DMS 273 (cell line): ENCODE measurements at regions not wholly inside any gene's neighbourhood (a gene's known extent, or its start where the extent isn't known, plus 50 kb on each side); places are given as distances from the start of the nearest gene placed in this dataset.
"Not testable (repeated sequence)": the region's sequence is repeated elsewhere in the genome, so short reads cannot be mapped to it uniquely, and the experiment has no call there.

Experiments
- DNase-seq: peaks from one replicate; lab custom pipeline; 2025; ENCODE audit not compliant: unreplicated experiment; lab: John Stamatoyannopoulos, UW

DNA sequence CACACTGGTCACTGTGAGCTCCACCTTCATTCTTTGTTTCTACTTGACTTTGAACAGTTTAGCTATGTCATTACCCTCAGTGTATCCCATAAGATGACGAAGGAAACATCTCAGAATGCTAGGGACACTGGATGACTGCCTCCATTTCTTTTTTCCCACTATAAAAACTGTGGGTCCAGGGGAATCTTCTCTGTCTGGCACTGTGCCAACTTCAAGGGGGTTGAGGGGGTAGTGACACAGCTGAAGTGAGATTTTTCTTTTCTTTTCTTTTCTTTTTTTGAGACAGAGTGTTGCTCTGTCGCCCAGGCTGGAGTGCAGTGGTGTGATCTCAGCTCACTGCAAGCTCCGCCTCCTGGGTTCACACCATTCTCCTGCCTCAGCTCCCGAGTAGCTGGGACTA, 302.6 kb upstream of the TARS1 start:
- not testable (repeated sequence) for DNase-seq

DNA sequence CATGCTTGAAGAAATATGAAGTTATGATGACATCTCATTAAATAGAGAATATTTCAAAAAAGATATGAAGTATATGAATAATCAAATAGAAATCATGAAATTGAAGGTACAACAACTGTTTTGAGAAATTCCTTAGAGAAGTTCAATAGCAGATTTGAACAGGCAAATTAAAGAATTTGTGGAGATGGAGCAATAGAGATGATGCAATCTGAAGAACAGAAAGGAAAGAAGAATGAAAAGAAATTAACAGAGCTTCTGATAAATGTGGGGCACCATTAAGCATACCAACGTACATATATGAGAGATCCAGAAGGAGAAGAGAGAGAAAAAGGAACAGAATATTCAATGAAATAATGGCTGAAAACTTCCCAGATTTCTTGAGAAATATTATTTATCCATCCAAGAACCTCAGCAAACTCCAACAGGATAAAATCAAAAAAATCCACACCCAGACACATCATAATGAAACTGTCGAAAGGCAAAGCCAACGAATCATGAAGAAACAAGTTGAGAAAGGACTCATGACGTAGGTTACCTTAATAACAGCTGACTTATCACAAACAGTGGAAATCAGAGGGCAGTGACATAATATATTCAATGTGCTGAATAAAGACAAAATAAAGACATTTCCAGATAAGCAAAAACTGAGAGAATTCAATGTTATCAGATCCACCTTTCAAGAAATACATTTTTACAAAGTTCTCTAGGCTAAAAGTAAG, 297.2 kb upstream of the TARS1 start:
- no peak for DNase-seq

DNA sequence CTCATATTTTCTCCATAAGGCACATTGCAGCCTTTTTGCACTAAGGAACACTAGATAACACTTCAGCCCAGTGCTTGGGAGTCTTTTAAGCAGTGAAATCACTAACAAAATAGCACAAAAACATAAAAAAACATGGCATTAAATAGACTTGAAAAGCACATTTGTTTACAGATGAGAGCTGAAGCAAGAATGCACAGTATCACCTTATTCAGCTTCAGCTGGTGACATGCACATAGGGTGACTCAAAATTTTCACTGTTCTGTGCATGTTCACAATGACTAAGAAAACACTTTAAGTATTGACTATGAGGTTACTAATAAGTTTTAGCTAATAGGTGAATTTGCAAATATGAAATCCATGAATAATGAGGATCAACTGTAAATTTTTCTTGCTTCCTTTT, 293.9 kb upstream of the TARS1 start:
- no peak for DNase-seq

DNA sequence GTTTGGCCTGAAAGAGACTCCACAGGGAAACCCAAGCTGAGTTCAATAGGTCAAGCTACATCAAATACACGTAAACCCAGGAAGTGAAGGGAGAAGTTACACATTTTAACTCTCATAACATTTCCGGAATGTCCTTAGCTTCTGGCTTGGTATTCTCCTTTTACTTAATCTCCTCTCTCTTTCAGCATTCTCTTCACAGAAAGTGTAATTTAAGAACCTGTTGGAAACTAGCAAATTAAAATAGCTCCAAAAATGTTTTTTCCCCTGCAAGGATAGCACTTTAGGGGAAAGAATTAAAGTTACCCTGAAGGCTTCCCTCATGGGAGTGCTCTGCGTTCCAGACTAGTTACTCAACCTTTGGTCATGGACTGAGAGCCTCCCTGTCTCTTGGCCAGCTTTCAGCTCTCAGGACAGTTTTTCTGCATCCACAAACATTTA, 292.7 kb upstream of the TARS1 start:
- DNase-seq, result no peak

DNA sequence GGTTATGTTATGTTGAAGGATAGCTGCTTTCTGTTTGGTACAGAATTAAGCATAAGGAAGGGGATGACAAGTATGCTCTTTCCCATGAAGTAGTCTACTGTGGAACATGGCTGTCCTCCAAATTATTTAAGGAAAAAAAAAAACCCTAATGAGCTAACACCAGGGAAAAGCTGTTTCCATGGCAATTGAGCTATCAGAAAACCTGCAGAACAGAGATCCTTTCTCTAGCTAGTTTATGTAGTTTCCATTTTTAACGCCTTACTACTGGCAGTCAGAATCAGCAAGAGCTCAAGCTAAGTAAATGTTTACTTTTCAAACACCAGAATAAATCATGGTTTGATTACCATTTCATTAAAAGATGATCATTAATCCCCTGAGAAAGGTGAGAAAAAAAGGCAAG, 287.4 kb upstream of the TARS1 start:
- no peak for DNase-seq

DNA sequence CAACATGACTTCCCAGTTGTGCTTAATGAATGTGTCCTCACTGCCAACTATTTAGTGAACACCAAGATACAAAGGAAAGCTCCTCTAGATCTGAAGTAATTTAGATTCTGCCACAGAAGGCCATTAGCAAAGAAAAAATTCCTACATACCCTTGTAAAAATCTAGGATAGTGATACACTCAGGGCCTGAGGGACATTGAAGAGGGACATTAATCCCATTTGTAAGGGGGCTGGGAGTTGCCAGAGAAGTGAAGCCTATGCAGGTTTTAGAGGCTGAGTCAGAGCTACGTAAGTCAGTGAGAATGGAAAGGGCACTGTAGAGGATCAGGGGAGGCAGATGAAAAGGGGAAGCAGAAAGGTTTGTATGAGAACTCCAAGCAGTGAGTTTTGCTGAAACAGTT, 286.9 kb upstream of the TARS1 start:
- no peak for DNase-seq

DNA sequence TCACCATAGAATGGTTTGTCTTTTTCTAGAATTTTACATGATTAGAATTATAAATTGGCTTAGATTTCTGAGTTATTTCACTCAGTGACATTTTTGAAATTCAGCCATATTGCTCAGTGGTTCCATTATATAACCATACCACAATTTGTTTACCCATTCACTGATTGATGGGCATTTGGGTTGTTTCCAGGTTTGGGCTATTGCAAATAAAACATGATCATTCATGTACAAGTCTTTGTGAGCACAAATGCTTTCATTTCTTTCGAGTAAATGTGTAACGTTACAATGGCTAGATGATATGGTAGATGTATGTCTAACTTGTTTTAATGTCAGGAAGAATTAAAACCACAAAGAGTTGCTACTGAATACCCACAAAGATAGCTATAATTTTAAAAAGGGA, 279.9 kb upstream of the TARS1 start:
- no peak for DNase-seq

DNA sequence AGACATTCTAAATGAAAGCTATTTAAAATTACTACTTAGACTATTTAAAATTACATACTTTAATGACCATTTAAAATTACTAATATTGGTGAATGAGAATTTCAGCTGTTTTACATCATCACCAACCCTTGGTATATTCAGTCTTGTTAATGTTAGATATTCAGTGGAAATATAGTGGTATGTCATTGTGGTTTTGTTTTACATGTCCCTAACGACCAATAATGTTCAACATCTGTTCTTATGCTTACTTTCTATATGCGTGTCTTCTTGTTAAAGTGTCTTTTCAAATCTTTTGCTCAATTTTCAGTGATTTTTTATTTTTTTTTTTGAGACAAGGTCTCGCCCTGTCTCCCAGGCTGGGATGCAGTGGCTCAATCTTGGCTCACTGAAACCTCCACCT, 279.3 kb upstream of the TARS1 start:
- no peak for DNase-seq

DNA sequence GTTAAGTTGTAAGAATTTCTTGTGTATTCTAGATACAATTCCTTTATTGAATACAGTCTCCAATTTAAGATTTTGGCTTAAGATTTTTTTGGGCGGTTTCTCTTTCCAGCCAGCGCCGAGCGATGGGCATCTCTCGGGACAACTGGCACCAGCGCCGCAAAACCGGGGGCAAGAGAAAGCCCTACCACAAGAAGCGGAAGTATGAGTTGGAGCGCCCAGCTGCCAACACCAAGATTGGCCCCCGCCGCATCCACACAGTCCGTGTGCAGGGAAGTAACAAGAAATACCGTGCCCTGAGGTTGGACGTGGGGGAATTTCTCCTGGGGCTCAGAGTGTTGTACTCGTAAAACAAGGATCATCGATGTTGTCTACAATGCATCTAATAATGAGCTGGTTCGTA, 278.7 kb upstream of the TARS1 start:
- no peak for DNase-seq

DNA sequence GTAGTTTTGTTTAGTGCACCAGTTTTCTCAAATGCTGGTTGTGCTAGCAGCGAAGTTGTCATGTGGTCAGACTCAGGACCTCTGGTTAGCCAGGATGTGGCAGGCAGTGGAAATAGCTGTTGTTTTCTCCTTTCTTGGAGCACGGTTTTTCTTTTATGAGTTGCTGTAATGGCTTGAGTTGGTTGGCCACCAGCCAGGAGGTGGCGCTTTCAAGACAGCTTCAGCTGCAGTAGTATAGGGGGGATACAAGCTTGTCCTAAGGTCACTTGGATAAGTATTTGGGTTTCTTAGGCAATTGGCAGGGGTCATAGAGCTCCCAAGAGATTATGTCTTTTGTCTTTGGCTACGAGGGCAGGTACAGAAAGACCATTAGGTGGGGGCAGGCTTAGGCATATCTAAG, 274.2 kb upstream of the TARS1 start:
- no peak for DNase-seq

DNA sequence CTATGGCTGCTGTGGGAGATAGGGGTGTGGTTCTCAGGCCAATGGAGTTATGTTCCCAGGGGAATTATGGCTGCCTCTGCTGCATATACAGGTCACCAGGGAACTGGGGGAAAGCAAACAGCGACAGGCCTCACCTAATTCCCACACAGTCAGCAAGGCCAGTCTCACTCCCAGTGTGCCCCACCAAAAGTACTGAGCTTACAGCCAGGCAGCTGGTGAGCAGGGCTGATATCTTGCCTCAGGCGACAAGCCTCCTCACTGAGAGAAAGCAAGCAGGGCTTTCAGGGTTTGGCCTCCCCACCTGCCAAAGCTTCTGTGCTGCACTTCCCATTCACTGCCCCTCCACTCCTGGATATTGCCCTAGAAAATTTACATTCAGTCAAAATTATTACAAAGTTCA, 273.8 kb upstream of the TARS1 start:
- DNase-seq, result no peak

DNA sequence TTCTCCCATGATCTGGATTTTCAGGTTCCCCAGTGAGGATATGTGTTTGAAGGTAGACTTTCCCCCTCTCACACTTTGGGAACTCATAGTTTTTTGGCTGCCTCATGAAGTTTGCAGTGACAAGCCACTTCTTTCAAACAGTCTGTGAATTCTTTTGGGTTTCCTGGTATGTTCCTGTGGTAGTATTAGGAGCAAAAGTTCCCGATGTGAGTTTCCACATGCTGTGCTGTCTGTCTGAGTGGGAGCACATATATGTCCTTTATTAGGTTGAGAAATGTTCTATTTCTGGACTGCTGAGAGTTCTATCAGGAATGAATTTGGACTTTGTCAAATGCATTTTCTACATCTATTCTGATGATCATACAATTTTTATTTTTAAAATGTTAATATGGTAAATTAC, 273.2 kb upstream of the TARS1 start:
- DNase-seq, result no peak

DNA sequence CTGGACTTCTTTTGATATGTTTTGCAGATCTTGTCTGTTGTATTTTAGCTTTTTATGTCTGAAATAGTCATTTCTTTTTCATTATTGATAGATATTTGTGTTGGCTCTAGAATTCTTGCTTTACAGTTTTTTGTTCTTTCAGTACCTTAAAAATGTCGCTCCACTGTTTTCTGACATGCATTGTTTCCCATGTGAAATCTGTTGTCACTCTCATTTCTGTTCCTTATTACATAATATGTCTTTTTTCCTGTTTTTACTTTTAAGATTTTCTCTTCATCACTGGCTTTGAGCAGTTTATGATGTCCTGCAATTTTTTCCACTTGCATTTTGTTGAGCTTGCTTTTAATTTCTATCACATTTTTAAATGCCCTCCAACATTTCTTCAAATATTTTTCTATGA, 270.4 kb upstream of the TARS1 start:
- DNase-seq, result no peak

DNA sequence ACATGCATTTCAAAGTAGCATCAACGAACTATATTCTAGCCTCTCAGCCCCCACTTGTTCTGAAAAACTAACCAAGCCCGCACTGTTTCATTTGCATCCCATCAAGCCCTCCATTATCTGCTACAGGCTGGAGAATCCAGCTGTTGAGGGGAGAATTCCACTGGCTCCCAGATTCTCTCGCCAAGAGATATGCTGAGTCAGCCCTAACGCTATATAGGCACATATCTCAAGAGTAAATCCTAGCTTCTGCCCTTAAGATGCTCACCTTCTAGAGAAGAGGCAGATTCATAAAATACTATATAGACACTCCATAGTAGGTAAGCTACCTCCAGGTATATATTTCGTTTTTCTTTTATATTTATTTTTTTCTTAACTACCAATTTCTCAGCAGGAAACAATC, 266.4 kb upstream of the TARS1 start:
- DNase-seq, result no peak

DNA sequence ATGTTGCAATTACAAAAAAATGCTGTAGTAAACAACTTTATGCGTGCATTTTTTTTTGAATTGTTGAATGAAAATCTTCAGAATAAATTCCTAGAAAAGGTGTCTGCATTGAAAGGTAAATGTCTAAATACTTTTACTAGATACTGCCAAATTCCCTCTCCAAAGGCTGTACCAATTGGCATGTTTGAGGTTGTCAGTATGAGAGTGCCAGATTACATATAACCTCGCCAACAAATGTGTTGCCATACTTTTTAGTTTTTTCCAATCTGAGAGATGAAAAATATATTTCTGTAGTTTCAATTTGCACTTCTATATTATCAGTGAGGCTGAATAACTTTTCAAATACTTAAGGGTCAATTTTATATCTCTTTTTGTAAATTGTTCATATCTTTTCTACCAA, 261.5 kb upstream of the TARS1 start:
- DNase-seq, result no peak

DNA sequence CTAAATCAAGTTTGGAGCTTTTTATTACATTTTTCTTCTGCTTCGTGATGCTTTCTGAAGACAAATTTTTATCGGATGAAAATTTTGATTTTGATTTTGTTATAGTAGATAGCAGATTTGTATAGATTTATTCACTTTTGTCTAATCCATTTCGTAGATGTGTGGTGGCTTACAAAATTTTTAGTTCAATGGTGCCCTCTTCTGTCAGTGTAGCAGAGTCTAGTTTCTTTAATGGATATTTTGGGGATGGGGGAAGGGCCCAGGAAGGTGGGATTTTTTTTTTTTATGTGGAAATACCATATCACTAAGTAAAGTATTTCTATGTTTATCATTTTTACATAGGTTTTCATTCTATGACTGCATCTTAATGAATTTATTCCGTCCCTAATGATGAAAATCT, 259.9 kb upstream of the TARS1 start:
- peak; percentile 13 for DNase-seq

DNA sequence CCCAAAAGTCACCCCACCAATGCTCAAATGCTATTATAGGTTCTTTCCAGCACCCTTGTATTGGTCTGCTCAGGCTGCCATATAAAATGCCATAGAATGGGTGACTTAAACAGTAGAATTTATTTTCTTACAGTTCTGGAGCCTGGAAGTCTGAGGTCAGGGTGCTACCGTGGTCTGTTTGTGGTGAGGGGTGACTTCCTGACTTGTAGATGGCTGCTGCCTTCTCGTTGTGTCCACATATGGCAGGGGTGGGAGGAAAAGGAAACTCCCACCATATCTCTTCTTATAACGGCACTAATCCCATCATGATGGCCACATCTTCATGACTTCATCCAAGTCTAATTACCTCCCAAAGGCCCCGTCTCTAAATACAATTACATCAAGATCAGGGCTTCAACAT, 257.8 kb upstream of the TARS1 start:
- no peak for DNase-seq

DNA sequence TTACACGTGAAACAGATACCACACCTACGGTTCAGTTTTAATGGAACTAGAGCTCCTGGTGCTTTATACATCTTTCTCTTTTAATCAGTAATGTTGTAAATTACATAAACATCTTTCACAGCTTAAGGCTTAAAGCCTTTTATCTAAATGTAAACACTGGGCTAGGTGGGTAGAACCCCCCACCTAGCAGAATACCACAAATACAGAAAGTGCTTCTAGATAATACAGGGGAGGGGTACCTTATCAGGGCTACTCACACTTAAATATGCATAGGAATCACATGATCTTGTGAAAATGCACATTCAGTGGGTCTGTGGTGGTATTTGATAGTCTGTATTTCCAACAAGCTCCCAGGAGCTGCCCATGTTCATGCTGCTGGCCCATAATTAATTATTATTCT, 256.4 kb upstream of the TARS1 start:
- no peak for DNase-seq

DNA sequence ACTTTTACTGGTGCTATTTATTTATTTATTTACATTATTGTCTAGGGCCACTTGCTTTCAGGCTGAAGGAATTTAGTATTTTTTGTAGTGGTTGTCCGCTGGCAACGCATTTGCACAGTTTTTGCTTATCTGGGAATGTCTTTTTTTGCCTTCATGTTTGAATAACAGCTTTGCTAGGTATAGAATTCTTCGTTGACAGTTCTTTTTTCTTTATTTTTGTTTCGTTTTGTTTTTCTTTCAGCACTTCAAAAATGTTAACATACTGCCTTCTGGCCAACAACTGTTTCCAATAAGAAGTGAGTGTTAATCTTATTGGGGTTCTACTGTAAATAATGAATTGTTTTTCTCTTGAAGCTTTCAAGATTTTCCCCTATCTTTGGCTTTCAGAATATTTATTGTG, 252.7 kb upstream of the TARS1 start:
- DNase-seq, result no peak

DNA sequence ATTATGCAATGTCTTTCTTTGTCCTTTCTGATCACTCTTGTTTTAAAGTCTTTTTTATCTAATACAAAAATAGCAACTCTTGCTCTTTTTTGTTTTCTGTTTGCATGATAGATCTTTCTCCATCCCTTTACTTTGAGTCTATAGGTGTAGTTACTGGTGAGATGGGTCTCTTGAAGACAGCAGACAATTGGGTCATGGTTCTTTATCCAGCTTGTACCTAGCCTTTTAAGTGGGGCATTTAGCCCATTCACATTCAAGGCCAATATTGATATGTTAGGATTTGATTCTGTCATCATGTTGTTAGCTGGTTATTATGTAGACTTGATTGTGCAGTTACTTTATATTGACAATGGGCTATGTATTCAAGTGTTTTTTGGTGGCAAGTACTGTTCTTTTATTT, 245.9 kb upstream of the TARS1 start:
- DNase-seq, result no peak

DNA sequence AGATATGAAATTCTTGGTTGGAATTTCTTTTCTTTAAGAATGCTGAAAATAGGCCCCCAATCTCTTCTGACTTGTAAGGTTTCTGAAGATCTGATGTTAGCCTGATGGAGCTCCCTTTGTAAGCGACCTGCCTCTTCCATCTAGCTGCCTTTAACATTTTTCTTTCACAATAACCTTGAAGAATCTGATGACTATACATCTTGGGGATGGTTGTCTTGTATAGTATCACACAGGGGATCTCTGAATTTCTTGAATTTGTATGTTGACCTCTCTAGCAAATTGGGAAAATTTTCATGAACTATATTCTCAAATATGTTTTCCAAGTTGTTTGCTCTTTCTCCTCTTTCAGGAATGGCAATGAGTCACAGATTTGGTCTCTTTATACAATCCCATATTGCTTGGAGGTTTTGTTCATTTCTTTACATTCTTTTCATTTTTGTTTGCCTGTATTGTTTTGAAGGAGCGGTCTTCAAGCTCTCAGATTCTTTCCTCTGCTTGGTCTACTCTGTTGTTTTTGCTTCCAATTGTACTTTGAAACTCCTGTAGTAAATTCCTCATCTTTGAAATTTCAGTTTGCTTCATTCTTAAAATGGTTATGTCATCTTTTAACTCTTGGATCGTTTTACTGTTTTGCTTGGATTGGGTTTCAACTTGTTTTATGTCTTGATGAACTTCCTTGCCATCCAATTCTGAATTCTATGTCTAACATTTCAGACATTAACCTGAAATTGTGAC, 245.2 kb upstream of the TARS1 start:
- no peak for DNase-seq

DNA sequence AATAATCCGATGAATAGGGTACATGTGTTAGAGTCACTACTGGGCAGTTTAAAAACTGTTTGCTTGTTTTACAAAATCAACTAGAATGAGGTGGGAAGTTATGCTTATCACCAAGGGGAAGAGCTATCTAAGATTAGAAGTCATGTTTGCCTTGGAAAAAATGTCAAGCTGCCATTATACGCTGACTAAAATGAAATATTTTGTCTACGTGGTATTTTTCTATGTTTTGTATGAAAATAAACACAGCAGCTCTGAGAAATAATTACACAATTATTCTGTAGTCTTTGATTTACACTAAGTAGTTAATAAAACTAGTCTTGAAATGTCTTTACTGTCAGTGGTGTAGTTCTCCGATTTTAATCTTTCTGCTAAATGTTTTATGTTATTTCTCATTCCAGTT, 241.9 kb upstream of the TARS1 start:
- no peak for DNase-seq

DNA sequence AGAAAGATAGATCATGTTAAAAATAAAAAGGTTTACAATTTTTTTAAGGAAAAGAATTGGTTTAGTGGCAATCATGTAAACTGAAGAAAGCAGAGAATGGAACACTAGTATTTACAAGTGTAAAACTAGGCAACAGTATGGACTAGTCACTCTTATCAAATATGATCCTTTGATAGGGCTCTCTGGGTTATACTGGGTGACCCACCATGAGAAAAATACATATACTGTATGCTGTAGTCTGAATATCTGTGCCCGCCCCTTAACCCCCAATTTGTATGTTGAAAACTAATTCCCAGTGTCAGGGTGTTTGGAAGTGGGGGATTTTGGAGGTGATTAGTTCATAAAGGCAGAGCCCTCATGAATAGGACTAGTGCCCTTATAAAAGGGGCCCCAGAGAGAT, 236.8 kb upstream of the TARS1 start:
- DNase-seq, result no peak
